ENCODE measurements at regions not wholly inside any gene's neighbourhood (a gene's known extent, or its start where the extent isn't known, plus 50 kb on each side); places are given as distances from the start of the nearest gene placed in this dataset.

GRCh38 chr4:3853388-3854035 is 87.3 kb downstream of the ADRA2C start:
- no peak for DNase-seq

GRCh38 chr4:3854661-3855060 is 88.5 kb downstream of the ADRA2C start:
- DNase-seq: no peak

GRCh38 chr4:3855646-3856045 is 89.5 kb downstream of the ADRA2C start:
- no peak for DNase-seq

GRCh38 chr4:3856604-3857204 is 90.5 kb downstream of the ADRA2C start:
- no peak for DNase-seq

GRCh38 chr4:3857269-3857926 is 91.2 kb downstream of the ADRA2C start:
- DNase-seq: peak; percentile 11

- no peak for DNase-seq
Observed at GRCh38 chr4:3858046-3858730, 92.0 kb downstream of the ADRA2C start.

GRCh38 chr4:3858765-3859388 is 92.7 kb downstream of the ADRA2C start:
- DNase-seq: no peak

GRCh38 chr4:3859571-3859970 is 93.4 kb downstream of the ADRA2C start:
- DNase-seq: no peak

GRCh38 chr4:3860061-3860912 is 94.1 kb downstream of the ADRA2C start:
- no peak for DNase-seq

- DNase-seq: no peak
Observed at GRCh38 chr4:3860913-3861636, 94.9 kb downstream of the ADRA2C start.

- DNase-seq: no peak
Observed at GRCh38 chr4:3861720-3862639, 95.8 kb downstream of the ADRA2C start.

GRCh38 chr4:3862640-3863420 is 96.6 kb downstream of the ADRA2C start:
- DNase-seq: no peak

GRCh38 chr4:3863841-3864741 is 97.9 kb downstream of the ADRA2C start:
- no peak for DNase-seq

- no peak for DNase-seq
Observed at GRCh38 chr4:3864742-3865721, 98.8 kb downstream of the ADRA2C start.

- no peak for DNase-seq
Observed at GRCh38 chr4:3865986-3866812, 100.0 kb downstream of the ADRA2C start.

- no peak for DNase-seq
Observed at GRCh38 chr4:3866813-3867129, 100.6 kb downstream of the ADRA2C start.
